ENCODE measurements at regions not wholly inside any gene's neighbourhood (a gene's known extent, or its start where the extent isn't known, plus 50 kb on each side); places are given as distances from the start of the nearest gene placed in this dataset.

DNA sequence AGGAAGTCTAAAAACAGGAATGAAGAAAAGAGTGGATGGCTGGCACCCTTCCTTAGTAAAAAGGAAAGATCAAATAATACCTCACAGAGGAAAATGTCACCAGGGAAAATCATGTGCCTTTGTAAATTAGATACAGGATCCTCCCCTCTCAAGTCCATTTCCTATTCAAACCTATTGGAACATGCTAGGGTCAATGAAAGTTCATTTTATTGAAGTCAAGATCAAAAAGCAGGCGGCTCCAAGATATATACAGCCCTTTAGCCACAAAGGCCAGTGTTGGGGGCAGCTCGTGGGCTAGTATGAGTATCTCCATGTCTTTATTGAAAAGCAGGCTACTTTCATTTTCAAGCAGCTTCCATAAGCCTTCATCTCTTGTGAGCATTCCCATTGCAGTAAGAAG, 141.1 kb downstream of the QDPR start:
- in situ Hi-C loops (cut with MboI) (no loop called here), intact Hi-C loops (cut with micrococcal nuclease; ENCODE audit: unreplicated experiment) (no loop called here)
- SMC1A ChIA-PET (ENCODE audit: uncharacterized antibody, unreplicated experiment): interaction anchor here (0.8 to 1.2 kb wide), 5 partner anchors 9 to 69 kb away, joined by 3 to 4 read pairs (median 3); no protein-coding TSS in a partner anchor

More for the DNA sequence above, 141.1 kb downstream of the QDPR start:
- POLR2A ChIA-PET: no interaction called here
- RAD21 ChIA-PET (ENCODE audit: unreplicated experiment): no interaction called here
- DNase-seq (ENCODE audit: low read depth, low spot score) (no peak), ATAC-seq (no peak), FAIRE-seq (no peak)
- Histone ChIP-seq H3K9ac (ENCODE audit: control insufficient read depth, insufficient read depth, low read length) (no peak overlapping the region), H2AFZ (ENCODE audit: control insufficient read depth, low read depth, low read length) (no peak overlapping the region), H3K79me2 (ENCODE audit: control insufficient read depth, insufficient read depth, low read length) (no peaks in the 10 kb centered on the region), H3K4me1 (ENCODE audit: control insufficient read depth, insufficient read depth, low read length) (no peaks in the 10 kb centered on the region), H3K27me3 (replicated peaks in 1 of 2; ENCODE audit: control insufficient read depth in 2 of 2, insufficient read depth in 2 of 2, low read length in 1 of 2) (no peaks in the 10 kb centered on the region), H4K20me1 (ENCODE audit: control insufficient read depth, insufficient read depth) (no peaks in the 10 kb centered on the region), H3K4me3 (no peak overlapping the region), H3K4me2 (ENCODE audit: control insufficient read depth, insufficient read depth) (no peak overlapping the region), H3K36me3 (ENCODE audit: control insufficient read depth in 2 of 2, insufficient read depth in 2 of 2, low read length in 1 of 2) (no peaks in the 10 kb centered on the region), H3K27ac (ENCODE audit: control insufficient read depth, insufficient read depth) (no peak overlapping the region), H3K9me3 (replicated peaks; ENCODE audit: control insufficient read depth, insufficient read depth, low read length) (no peaks in the 10 kb centered on the region)
- WGBS (ENCODE audit: insufficient coverage, insufficient replicate concordance, low lambda C conversion rate, missing lambda C conversion rate): 0% methylated on average over 2 of the region's 2 CpGs
- CTCF ChIA-PET: interaction anchor here (0.9 to 1.4 kb wide), 3 partner anchors 15 to 77 kb away, joined by 3 to 4 read pairs (median 3); no protein-coding TSS in a partner anchor
- TF ChIP-seq SREBF2 (IDR thresholded peaks at IDR 0.05; ENCODE audit: low read length) (no peak), KLF5 (IDR thresholded peaks at IDR 0.05; ENCODE audit: partially characterized antibody) (no peak), SUPT20H (IDR thresholded peaks at IDR 0.05; ENCODE audit: borderline replicate concordance, control insufficient read depth, low read depth, low read length) (no peak), POLR2A (IDR thresholded peaks at IDR 0.05; ENCODE audit: low read depth, low read length) (no peak), ATF2 (IDR thresholded peaks at IDR 0.05; ENCODE audit: low read length) (no peak), HDAC2 (IDR thresholded peaks at IDR 0.05) (no peak), CHD1 (IDR thresholded peaks at IDR 0.05; ENCODE audit: low read depth, low read length) (no peak), MYC (IDR thresholded peaks at IDR 0.05; ENCODE audit: insufficient read depth, insufficient read length, insufficient replicate concordance, low read length, severe bottlenecking) (no peak), CBFB (IDR thresholded peaks at IDR 0.05; ENCODE audit: low read depth) (no peak), NFIC (IDR thresholded peaks at IDR 0.05; ENCODE audit: low read depth, low read length) (no peak), RFX5 (IDR thresholded peaks at IDR 0.05; ENCODE audit: low read depth, low read length) (no peak), ZNF24 (IDR thresholded peaks at IDR 0.05) (no peak), EP300 (IDR thresholded peaks at IDR 0.05; ENCODE audit: borderline replicate concordance in 1 of 2, control insufficient read depth in 1 of 2, low read depth in 2 of 2, low read length in 2 of 2) (no peak), E2F4 (IDR thresholded peaks at IDR 0.05; ENCODE audit: low read depth, low read length) (no peak), YY1 (IDR thresholded peaks at IDR 0.05; ENCODE audit: low read depth, low read length) (no peak), BRCA1 (IDR thresholded peaks at IDR 0.05; ENCODE audit: low read depth, low read length) (no peak), ZBTB40 (IDR thresholded peaks at IDR 0.05; ENCODE audit: borderline replicate concordance) (no peak), CEBPB (IDR thresholded peaks at IDR 0.05; ENCODE audit: borderline replicate concordance in 1 of 2, low read depth in 2 of 2, low read length in 2 of 2) (no peak)
- BruUV-seq (replicated peaks): no TSS peak
